Transverse colon (tissue), 4 donors: ENCODE measurements at regions not wholly inside any gene's neighbourhood (a gene's known extent, or its start where the extent isn't known, plus 50 kb on each side); places are given as distances from the start of the nearest gene placed in this dataset.

Experiments
- CTCF ChIP-seq, 5 experiments: fragments of 200-600 bp in 3 of 5; fragments of 450-650 bp in 2 of 5; sonication (generic) in 3 of 5; IDR thresholded peaks; 1 replicate in 2 of 5; 2 replicates in 3 of 5; pipeline ENCODE4 v1.5.1; 2016 to 2017; ENCODE audit warnings: antibody characterized with exemption in 5 of 5, inconsistent platforms in 3 of 5, mild to moderate bottlenecking in 2 of 5, moderate library complexity in 1 of 5
- POLR2A ChIP-seq: fragments of 450-650 bp; IDR thresholded peaks from one replicate; pipeline ENCODE4 v1.6.1; 2016; ENCODE audit warnings: antibody characterized with exemption, mild to moderate bottlenecking, moderate library complexity
- POLR2AphosphoS5 ChIP-seq, 3 donors: sonication (generic); formaldehyde crosslinking; IDR thresholded peaks; one replicate each; pipeline ENCODE4 v1.6.1; 2016; ENCODE audit warnings: antibody characterized with exemption in 3 of 3

- no peak for TF ChIP-seq CTCF (IDR thresholded peaks at IDR 0.05)
- no peak for TF ChIP-seq POLR2A
- no peak for TF ChIP-seq POLR2AphosphoS5 (IDR thresholded peaks at IDR 0.05)
Observed at GRCh38 chr13:83125791-83126190, 756.5 kb downstream of the SLITRK1 start.
